Spleen (tissue), 7 donors: ENCODE measurements at regions not wholly inside any gene's neighbourhood (a gene's known extent, or its start where the extent isn't known, plus 50 kb on each side); places are given as distances from the start of the nearest gene placed in this dataset.

ENCODE experiments used
- CTCF ChIP-seq, 11 experiments: fragments of 200-600 bp in 7 of 11; fragments of 450-650 bp in 4 of 11; sonication (generic) in 4 of 11; IDR thresholded peaks in 8 of 11; conservative IDR thresholded peaks in 3 of 11; 1 replicate in 7 of 11; 2 replicates in 4 of 11; pipeline versions ENCODE4 v1.4.0 to v1.8.0; 2016 to 2021; ENCODE audit warnings: antibody characterized with exemption in 11 of 11, inconsistent platforms in 4 of 11, mild to moderate bottlenecking in 1 of 11
- POLR2A ChIP-seq, 3 donors: fragments of 450-650 bp; IDR thresholded peaks; one replicate each; pipeline ENCODE4 v1.5.1; 2017; ENCODE audit warnings: antibody characterized with exemption in 3 of 3, mild to moderate bottlenecking in 1 of 3
- donor health status: DM: no; HTN: no; CAD: no; lungs with moderate emphysema.
- donor health status: DM: no; HTN: no; CAD: no.
- donor health status: DM: no; HTN: no; CAD: no.

- TF ChIP-seq CTCF (IDR thresholded peaks at IDR 0.05 in 8 of 11, conservative IDR thresholded peaks at IDR 0.05 in 3 of 11) (no peak), POLR2A (IDR thresholded peaks at IDR 0.05) (no peak)
Observed at GRCh38 chr2:78782196-78782595, 243.3 kb upstream of the REG3G start.
